ENCODE measurements at regions not wholly inside any gene's neighbourhood (a gene's known extent, or its start where the extent isn't known, plus 50 kb on each side); places are given as distances from the start of the nearest gene placed in this dataset.

DNA sequence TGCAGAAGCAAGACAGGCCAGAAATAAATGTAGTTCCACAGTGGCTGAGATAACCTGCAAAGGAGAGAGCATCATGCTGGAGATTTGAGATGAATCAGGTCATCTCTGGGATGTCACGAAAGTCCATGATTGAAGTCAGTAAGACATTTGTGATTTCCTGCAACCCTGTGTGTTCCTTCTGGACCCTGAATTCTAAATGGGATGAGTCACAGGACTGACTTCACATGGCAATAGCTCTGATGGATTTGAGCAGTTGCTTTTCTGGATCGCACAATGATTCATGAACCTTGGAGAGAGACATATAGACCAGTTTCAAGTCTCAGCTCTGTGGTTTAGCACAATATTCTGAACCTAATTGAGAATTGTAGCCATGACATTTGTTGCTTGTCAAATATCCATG, 102.9 kb downstream of the TSN start:
- Mint-ChIP-seq H3K27me3 (peaks cover 35% of the 10 kb centered on the region), H3K4me3 (no peak overlapping the region), H3K9me3 (ENCODE audit: insufficient read depth) (peaks cover 9% of the 10 kb centered on the region), H3K4me1 (no peaks in the 10 kb centered on the region), H3K27ac (no peak overlapping the region)
- DNase-seq (no peak), ATAC-seq (ENCODE audit: low read depth) (no peak)
- Histone ChIP-seq H3K27ac (ENCODE audit: low read length in 2 of 2) (no peak overlapping the region), H4K20me1 (ENCODE audit: control insufficient read depth, insufficient read depth, low read length, poor library complexity, severe bottlenecking) (no peaks in the 10 kb centered on the region), H3K79me2 (ENCODE audit: control insufficient read depth, insufficient read depth, low read length) (no peaks in the 10 kb centered on the region), H3K9me3 (ENCODE audit: control extremely low read depth in 1 of 3, control insufficient read depth in 2 of 3, insufficient read depth in 1 of 3, low read length in 2 of 3) (peaks cover 0 to 4% (median 0%) of the 10 kb centered on the region in 3 donors), H2AFZ (ENCODE audit: insufficient read depth, low read depth, low read length, poor library complexity, severe bottlenecking) (no peak overlapping the region), H3K36me3 (replicated peaks in 1 of 2; ENCODE audit: control extremely low read depth in 1 of 2, control insufficient read depth in 1 of 2, extremely low read depth in 1 of 2, insufficient read depth in 2 of 2, low read length in 1 of 2) (no peaks in the 10 kb centered on the region), H3K4me3 (ENCODE audit: control extremely low read depth in 1 of 5, extremely low read depth in 1 of 5, insufficient read depth in 1 of 5, low read depth in 2 of 5, low read length in 4 of 5) (no peak overlapping the region), H3K4me2 (replicated peaks; ENCODE audit: low read depth, low read length, poor library complexity, severe bottlenecking) (no peak overlapping the region), H3K9ac (ENCODE audit: low read length) (no peak overlapping the region), H3K27me3 (replicated peaks in 1 of 4; ENCODE audit: control extremely low read depth in 1 of 4, control insufficient read depth in 3 of 4, insufficient read depth in 4 of 4, low read length in 3 of 4) (peaks cover 0 to 7% (median 2%) of the 10 kb centered on the region in 4 experiments), H3K4me1 (ENCODE audit: control insufficient read depth in 2 of 2, insufficient read depth in 2 of 2, low read length in 2 of 2) (no peaks in the 10 kb centered on the region)
- ChIA-PET CTCF (no interaction called here), POLR2A (no interaction called here)
- no peak for TF ChIP-seq EZH2 (IDR thresholded peaks at IDR 0.05; ENCODE audit: borderline replicate concordance, insufficient read depth, low read depth, low read length, poor library complexity, severe bottlenecking)
- TF ChIP-seq CTCF (IDR thresholded peaks at IDR 0.05), result no peak
- intact Hi-C loops (cut with micrococcal nuclease), result no loop called here
- WGBS (ENCODE audit: insufficient coverage), result 92% methylated on average over 2 of the region's 2 CpGs

DNA sequence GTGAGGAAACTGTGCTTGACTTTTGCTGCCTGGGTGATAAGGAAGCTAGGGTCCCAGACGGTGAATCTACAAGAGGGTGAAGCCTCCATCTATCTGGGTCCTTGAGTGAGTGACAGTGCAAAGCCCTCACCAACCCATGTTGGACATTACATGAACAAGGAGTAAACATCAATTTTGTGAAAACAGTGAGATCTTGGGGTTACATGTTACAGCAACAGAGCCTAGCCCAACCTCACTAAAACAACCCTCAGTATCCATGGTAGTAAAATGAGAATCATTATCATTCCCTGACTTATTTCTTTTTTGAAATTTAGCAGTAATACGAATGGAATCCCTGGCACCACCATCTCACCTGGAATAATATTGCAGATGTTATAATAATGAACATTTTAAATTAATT, 103.4 kb downstream of the TSN start:
- Histone ChIP-seq H3K4me2 (replicated peaks; ENCODE audit: low read depth, low read length, poor library complexity, severe bottlenecking) (no peak overlapping the region), H3K4me3 (ENCODE audit: control extremely low read depth in 1 of 5, extremely low read depth in 1 of 5, insufficient read depth in 1 of 5, low read depth in 2 of 5, low read length in 4 of 5) (no peak overlapping the region), H3K36me3 (replicated peaks in 1 of 2; ENCODE audit: control extremely low read depth in 1 of 2, control insufficient read depth in 1 of 2, extremely low read depth in 1 of 2, insufficient read depth in 2 of 2, low read length in 1 of 2) (no peaks in the 10 kb centered on the region), H3K27me3 (replicated peaks in 1 of 4; ENCODE audit: control extremely low read depth in 1 of 4, control insufficient read depth in 3 of 4, insufficient read depth in 4 of 4, low read length in 3 of 4) (peaks cover 0 to 7% (median 2%) of the 10 kb centered on the region in 4 experiments), H2AFZ (ENCODE audit: insufficient read depth, low read depth, low read length, poor library complexity, severe bottlenecking) (no peak overlapping the region), H3K4me1 (ENCODE audit: control insufficient read depth in 2 of 2, insufficient read depth in 2 of 2, low read length in 2 of 2) (no peaks in the 10 kb centered on the region), H3K9me3 (ENCODE audit: control extremely low read depth in 1 of 3, control insufficient read depth in 2 of 3, insufficient read depth in 1 of 3, low read length in 2 of 3) (peaks cover 0 to 3% (median 0%) of the 10 kb centered on the region in 3 donors), H4K20me1 (ENCODE audit: control insufficient read depth, insufficient read depth, low read length, poor library complexity, severe bottlenecking) (no peaks in the 10 kb centered on the region), H3K9ac (ENCODE audit: low read length) (no peak overlapping the region), H3K27ac (ENCODE audit: low read length in 2 of 2) (no peak overlapping the region), H3K79me2 (ENCODE audit: control insufficient read depth, insufficient read depth, low read length) (no peaks in the 10 kb centered on the region)
- intact Hi-C loops (cut with micrococcal nuclease), result no loop called here
- ChIA-PET CTCF (no interaction called here), POLR2A (no interaction called here)
- WGBS (ENCODE audit: insufficient coverage), result 100% methylated on average over 1 of the region's 2 CpGs
- TF ChIP-seq EZH2 (IDR thresholded peaks at IDR 0.05; ENCODE audit: borderline replicate concordance, insufficient read depth, low read depth, low read length, poor library complexity, severe bottlenecking), result no peak
- no peak for TF ChIP-seq CTCF (IDR thresholded peaks at IDR 0.05)
- ATAC-seq (ENCODE audit: low read depth) (no peak), DNase-seq (no peak)
- Mint-ChIP-seq H3K9me3 (ENCODE audit: insufficient read depth) (peaks cover 9% of the 10 kb centered on the region), H3K4me3 (no peak overlapping the region), H3K27me3 (peaks cover 37% of the 10 kb centered on the region), H3K4me1 (no peaks in the 10 kb centered on the region), H3K27ac (no peak overlapping the region)
